PC-9 (cell line): ENCODE measurements at regions not wholly inside any gene's neighbourhood (a gene's known extent, or its start where the extent isn't known, plus 50 kb on each side); places are given as distances from the start of the nearest gene placed in this dataset.

Experiments
- BruUV-seq: library from RNA; stranded (reverse); fragments of 400-500 nt; replicated peaks from 2 replicates; lab custom pipeline; 2021; lab: Mats Ljungman, UMichigan
- CTCF ChIA-PET: fragments of 300-600 bp; sonication (Branson Sonifier 250); formaldehyde crosslinking; loops from one replicate; lab custom pipeline; 2022; ENCODE audit warnings: antibody characterized with exemption; lab: Charles Lee
- POLR2A ChIA-PET: fragments of 300-600 bp; sonication (Branson Sonifier 250); formaldehyde crosslinking; loops from one replicate; lab custom pipeline; 2022; ENCODE audit warnings: antibody characterized with exemption; ENCODE audit not compliant: unreplicated experiment; lab: Charles Lee
- DNase-seq, 2 experiments: peaks; one replicate each; pipeline versions ENCODE4 v3.0.0 to v3.0.0-alpha.2; 2015 to 2022; ENCODE audit warnings: mixed read lengths in 1 of 2
- H2AFZ ChIP-seq: fragments of 200-600 bp; sonication (generic); 2 replicates; pipeline ENCODE4 v1.8.1; 2017; ENCODE audit warnings: antibody characterized with exemption
- H3F3A ChIP-seq: fragments of 200-600 bp; sonication (generic); 2 replicates; pipeline ENCODE4 v1.8.1; 2017; ENCODE audit warnings: antibody characterized with exemption, mild to moderate bottlenecking, low read depth; ENCODE audit not compliant: insufficient read depth
- H3K27ac ChIP-seq: fragments of 200-600 bp; sonication (generic); 2 replicates; pipeline ENCODE4 v1.6.1; 2016; ENCODE audit warnings: mixed run types
- H3K27me3 ChIP-seq: fragments of 200-600 bp; sonication (generic); 2 replicates; pipeline ENCODE4 v1.6.1; 2016; ENCODE audit warnings: low read depth, mixed run types; ENCODE audit not compliant: insufficient read depth
- H3K36me3 ChIP-seq: fragments of 200-600 bp; sonication (generic); 2 replicates; pipeline ENCODE4 v1.6.1; 2016; ENCODE audit warnings: low read depth, mixed run types
- H3K4me1 ChIP-seq: fragments of 200-600 bp; sonication (generic); replicated peaks from 2 replicates; pipeline ENCODE4 v1.6.1; 2016; ENCODE audit warnings: mixed run types; ENCODE audit not compliant: insufficient read depth
- H3K4me2 ChIP-seq: fragments of 200-600 bp; sonication (generic); 2 replicates; pipeline ENCODE4 v1.6.1; 2017; ENCODE audit warnings: mixed run types
- H3K4me3 ChIP-seq: fragments of 200-600 bp; sonication (generic); 2 replicates; pipeline ENCODE4 v1.6.1; 2016; ENCODE audit warnings: mixed run types
- H3K79me2 ChIP-seq: fragments of 200-600 bp; sonication (generic); 2 replicates; pipeline ENCODE4 v1.6.1; 2017; ENCODE audit warnings: low read depth, mixed run types
- H3K9me2 ChIP-seq: fragments of 200-600 bp; sonication (generic); 2 replicates; pipeline ENCODE4 v1.8.1; 2017; ENCODE audit warnings: mild to moderate bottlenecking; ENCODE audit not compliant: insufficient read depth
- H3K9me3 ChIP-seq: fragments of 200-600 bp; sonication (generic); 2 replicates; pipeline ENCODE4 v1.8.1; 2016; ENCODE audit warnings: low read depth; ENCODE audit not compliant: insufficient read depth
- H4K20me1 ChIP-seq: fragments of 200-600 bp; sonication (generic); 2 replicates; pipeline ENCODE4 v1.8.1; 2017; ENCODE audit not compliant: insufficient read depth
- EZH2 ChIP-seq: fragments of 200-600 bp; sonication (generic); IDR thresholded peaks from 2 replicates; pipeline ENCODE4 v1.8.0; 2017; ENCODE audit warnings: antibody characterized with exemption, low read depth
- intact Hi-C: fragments of 100-400 bp; cut with micrococcal nuclease; formaldehyde crosslinking; loops from one replicate; pipeline ENCODE4 v1.10.0; 2022; ENCODE audit not compliant: unreplicated experiment
- TF ChIP-seq, protein P1 (sequence below): fragments of 200-600 bp; sonication (generic); conservative IDR thresholded peaks from 2 replicates; pipeline ENCODE4 v1.6.1; 2017; ENCODE audit warnings: mixed run types, antibody characterized with exemption, mild to moderate bottlenecking, moderate library complexity

DNA sequence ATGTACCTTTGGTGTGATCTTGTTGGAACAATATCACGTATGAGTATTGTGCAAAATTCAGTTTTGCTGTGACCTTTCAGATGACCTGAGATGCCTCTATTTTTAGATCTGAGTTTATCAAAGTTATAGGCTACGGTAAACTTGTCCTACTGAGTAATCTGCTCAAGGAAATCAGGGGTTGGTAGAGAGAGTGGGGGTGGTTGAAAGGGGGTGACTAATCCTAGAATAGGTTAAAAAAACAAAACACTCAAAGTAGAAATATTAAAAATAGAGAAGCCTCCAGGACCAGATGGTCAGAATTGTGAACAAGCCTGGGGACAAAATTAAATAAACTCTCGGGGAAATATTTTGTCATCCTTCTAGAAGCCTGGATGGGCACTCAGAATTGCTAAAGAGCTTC is 59.9 kb upstream of the C11orf87 start:
- Histone ChIP-seq H3K27me3 (no peaks in the 10 kb centered on the region), H3K9me3 (no peaks in the 10 kb centered on the region), H3K9me2 (no peaks in the 10 kb centered on the region), H3K36me3 (no peaks in the 10 kb centered on the region), H3K4me1 (no peaks in the 10 kb centered on the region), H3K4me2 (no peak overlapping the region), H3K4me3 (no peak overlapping the region), H2AFZ (no peak overlapping the region), H4K20me1 (no peaks in the 10 kb centered on the region), H3K27ac (no peak overlapping the region), H3K79me2 (no peaks in the 10 kb centered on the region), H3F3A (no peaks in the 10 kb centered on the region)
- DNase-seq = no peak
- ChIA-PET CTCF (no interaction called here), POLR2A (no interaction called here)
- BruUV-seq = no TSS peak
- intact Hi-C loops = no loop called here
- TF ChIP-seq, protein P1, sequence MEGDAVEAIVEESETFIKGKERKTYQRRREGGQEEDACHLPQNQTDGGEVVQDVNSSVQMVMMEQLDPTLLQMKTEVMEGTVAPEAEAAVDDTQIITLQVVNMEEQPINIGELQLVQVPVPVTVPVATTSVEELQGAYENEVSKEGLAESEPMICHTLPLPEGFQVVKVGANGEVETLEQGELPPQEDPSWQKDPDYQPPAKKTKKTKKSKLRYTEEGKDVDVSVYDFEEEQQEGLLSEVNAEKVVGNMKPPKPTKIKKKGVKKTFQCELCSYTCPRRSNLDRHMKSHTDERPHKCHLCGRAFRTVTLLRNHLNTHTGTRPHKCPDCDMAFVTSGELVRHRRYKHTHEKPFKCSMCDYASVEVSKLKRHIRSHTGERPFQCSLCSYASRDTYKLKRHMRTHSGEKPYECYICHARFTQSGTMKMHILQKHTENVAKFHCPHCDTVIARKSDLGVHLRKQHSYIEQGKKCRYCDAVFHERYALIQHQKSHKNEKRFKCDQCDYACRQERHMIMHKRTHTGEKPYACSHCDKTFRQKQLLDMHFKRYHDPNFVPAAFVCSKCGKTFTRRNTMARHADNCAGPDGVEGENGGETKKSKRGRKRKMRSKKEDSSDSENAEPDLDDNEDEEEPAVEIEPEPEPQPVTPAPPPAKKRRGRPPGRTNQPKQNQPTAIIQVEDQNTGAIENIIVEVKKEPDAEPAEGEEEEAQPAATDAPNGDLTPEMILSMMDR = no peak
- TF ChIP-seq EZH2 = no peak

DNA sequence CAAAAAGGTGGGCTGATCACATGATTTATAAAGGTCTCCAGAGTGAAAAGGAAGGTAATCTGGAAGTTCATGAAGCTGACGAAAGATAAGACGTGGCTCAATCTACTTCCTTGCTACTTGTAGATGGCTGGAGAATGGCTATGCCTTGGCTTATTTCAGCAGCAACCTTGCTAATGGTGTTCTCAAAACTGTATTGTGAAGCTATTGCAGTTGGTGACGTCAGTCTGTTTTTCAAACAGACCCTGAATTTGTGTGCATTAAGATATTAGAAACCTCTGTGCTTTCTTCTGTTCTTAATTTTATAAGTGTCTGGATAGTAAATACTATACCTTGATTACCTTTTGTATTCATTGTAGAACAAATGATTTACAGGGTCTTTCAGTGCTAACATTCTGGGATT is 58.3 kb upstream of the C11orf87 start:
- Histone ChIP-seq H3K4me1 (no peaks in the 10 kb centered on the region), H3K9me3 (no peaks in the 10 kb centered on the region), H4K20me1 (no peaks in the 10 kb centered on the region), H3K9me2 (no peaks in the 10 kb centered on the region), H3K79me2 (no peaks in the 10 kb centered on the region), H3K4me3 (no peak overlapping the region), H3K27ac (no peak overlapping the region), H3K36me3 (no peaks in the 10 kb centered on the region), H2AFZ (no peak overlapping the region), H3K4me2 (no peak overlapping the region), H3F3A (no peaks in the 10 kb centered on the region), H3K27me3 (no peaks in the 10 kb centered on the region)
- intact Hi-C loops = no loop called here
- DNase-seq = no peak
- BruUV-seq = no TSS peak
- ChIA-PET CTCF (no interaction called here), POLR2A (no interaction called here)
- no peak for TF ChIP-seq EZH2
- TF ChIP-seq, protein P1 = no peak

DNA sequence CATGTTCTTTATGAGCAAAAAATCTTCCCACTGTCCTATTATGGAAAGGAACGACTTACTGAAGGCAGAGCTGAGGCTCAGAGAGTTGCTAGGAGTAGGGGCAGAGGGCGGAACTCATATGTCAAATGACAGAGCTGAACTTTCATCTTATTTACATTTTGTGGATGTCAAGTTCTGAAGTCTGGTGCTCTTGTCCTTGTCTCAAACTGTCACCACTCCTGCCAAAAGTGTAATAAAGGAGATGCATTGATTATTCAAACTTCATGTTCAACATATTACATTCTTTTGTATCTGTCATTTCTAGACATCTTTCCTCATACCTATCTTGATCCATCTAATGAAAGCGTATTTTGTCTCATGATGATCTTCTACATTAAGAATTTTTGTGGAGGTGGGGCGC is 57.1 kb upstream of the C11orf87 start:
- H3K9me3 ChIP-seq = no peaks in the 10 kb centered on the region

More for the DNA sequence above, 57.1 kb upstream of the C11orf87 start:
- Histone ChIP-seq H3K4me1 (no peaks in the 10 kb centered on the region), H2AFZ (no peak overlapping the region), H3K27ac (no peak overlapping the region), H3F3A (no peaks in the 10 kb centered on the region), H3K79me2 (no peaks in the 10 kb centered on the region), H3K36me3 (no peaks in the 10 kb centered on the region), H3K4me3 (no peak overlapping the region), H4K20me1 (no peaks in the 10 kb centered on the region), H3K27me3 (no peaks in the 10 kb centered on the region), H3K9me2 (no peaks in the 10 kb centered on the region), H3K4me2 (no peak overlapping the region)
- POLR2A ChIA-PET = no interaction called here
- CTCF ChIA-PET = no interaction called here
- no TSS peak for BruUV-seq
- TF ChIP-seq EZH2 = no peak
- TF ChIP-seq, protein P1 = no peak
- intact Hi-C loops = no loop called here
- no peak for DNase-seq
